ENCODE measurements at regions not wholly inside any gene's neighbourhood (a gene's known extent, or its start where the extent isn't known, plus 50 kb on each side); places are given as distances from the start of the nearest gene placed in this dataset.

DNA sequence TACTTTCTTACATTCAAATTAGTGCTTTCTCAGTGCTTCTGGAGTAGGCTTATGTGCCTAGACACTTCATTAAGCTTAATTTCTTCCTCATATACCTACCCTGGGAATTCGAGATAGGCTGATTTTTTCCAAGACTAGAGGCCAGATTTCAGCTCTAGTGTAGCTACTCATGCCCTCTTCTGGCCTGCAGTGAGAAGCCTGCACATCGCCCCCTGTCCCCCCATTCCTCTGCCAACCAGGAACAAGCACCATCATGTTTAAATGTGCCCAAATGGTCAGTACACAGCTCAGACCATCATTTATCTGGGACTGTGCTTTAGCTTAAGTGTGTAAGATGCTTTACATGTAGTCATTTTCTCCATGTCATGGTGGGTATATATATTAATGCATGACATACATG is 1218.8 kb upstream of the LRRTM1 start:
- TF ChIP-seq, protein P1, sequence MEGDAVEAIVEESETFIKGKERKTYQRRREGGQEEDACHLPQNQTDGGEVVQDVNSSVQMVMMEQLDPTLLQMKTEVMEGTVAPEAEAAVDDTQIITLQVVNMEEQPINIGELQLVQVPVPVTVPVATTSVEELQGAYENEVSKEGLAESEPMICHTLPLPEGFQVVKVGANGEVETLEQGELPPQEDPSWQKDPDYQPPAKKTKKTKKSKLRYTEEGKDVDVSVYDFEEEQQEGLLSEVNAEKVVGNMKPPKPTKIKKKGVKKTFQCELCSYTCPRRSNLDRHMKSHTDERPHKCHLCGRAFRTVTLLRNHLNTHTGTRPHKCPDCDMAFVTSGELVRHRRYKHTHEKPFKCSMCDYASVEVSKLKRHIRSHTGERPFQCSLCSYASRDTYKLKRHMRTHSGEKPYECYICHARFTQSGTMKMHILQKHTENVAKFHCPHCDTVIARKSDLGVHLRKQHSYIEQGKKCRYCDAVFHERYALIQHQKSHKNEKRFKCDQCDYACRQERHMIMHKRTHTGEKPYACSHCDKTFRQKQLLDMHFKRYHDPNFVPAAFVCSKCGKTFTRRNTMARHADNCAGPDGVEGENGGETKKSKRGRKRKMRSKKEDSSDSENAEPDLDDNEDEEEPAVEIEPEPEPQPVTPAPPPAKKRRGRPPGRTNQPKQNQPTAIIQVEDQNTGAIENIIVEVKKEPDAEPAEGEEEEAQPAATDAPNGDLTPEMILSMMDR (IDR thresholded peaks at IDR 0.05; ENCODE audit: low read length) = no peak
- no peak for TF ChIP-seq EZH2 (IDR thresholded peaks at IDR 0.05; ENCODE audit: borderline replicate concordance, low read length)
